ENCODE measurements at regions not wholly inside any gene's neighbourhood (a gene's known extent, or its start where the extent isn't known, plus 50 kb on each side); places are given as distances from the start of the nearest gene placed in this dataset.

DNA sequence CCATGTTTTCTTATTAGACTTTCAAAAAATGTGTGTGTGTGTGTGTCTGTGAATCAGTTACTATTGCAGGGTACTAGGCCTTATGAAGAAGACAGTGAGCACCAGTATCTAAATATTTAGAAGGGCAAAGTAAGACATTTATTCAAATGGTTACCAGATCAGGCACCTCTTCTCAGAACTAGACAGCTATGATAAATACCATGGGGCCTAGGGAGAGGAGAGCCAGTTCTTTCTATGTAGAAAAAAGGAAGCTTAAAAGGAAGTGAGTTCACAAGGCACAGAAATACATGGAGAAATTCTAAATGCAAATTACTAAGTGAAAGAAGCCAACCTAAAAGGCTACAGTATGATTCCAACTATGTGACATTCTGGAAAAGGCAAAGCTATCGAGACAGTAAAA, 261.3 kb downstream of the SOX11 start:
- TF ChIP-seq, protein P1, sequence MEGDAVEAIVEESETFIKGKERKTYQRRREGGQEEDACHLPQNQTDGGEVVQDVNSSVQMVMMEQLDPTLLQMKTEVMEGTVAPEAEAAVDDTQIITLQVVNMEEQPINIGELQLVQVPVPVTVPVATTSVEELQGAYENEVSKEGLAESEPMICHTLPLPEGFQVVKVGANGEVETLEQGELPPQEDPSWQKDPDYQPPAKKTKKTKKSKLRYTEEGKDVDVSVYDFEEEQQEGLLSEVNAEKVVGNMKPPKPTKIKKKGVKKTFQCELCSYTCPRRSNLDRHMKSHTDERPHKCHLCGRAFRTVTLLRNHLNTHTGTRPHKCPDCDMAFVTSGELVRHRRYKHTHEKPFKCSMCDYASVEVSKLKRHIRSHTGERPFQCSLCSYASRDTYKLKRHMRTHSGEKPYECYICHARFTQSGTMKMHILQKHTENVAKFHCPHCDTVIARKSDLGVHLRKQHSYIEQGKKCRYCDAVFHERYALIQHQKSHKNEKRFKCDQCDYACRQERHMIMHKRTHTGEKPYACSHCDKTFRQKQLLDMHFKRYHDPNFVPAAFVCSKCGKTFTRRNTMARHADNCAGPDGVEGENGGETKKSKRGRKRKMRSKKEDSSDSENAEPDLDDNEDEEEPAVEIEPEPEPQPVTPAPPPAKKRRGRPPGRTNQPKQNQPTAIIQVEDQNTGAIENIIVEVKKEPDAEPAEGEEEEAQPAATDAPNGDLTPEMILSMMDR (conservative IDR thresholded peaks at IDR 0.05; ENCODE audit: control insufficient read depth, insufficient read depth, low read depth, low read length), result no peak
- H3K4me3 ChIP-seq (ENCODE audit: control insufficient read depth, low read depth, low read length), result no peak overlapping the region
- DNase-seq (ENCODE audit: low read depth), result no peak

DNA sequence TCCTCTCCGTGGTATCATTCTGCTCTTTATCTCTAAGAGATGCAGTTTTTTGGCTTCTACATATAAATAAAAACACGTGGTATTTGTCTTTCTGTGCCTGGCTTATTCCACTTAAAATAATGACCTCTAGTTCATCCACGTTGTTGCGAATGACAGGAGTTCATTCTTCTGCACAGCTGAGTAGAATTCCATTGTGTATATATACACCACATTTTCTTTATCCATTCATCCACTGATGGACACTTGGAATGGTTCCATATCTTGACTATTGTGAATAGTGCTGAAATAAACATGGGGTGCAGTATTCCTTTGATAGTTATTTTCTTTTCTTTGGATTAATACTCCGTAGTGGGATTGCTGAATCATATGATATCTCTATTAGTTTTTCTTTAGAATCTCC, 262.3 kb downstream of the SOX11 start:
- no peak overlapping the region for H3K4me3 ChIP-seq (ENCODE audit: control insufficient read depth, low read depth, low read length)
- TF ChIP-seq, protein P1 (conservative IDR thresholded peaks at IDR 0.05; ENCODE audit: control insufficient read depth, insufficient read depth, low read depth, low read length), result no peak
- DNase-seq (ENCODE audit: low read depth), result no peak

GRCh38 chr2:5955921-5956320, 263.7 kb downstream of the SOX11 start:
- TF ChIP-seq, protein P1 (conservative IDR thresholded peaks at IDR 0.05; ENCODE audit: control insufficient read depth, insufficient read depth, low read depth, low read length), result no peak
- no peak for DNase-seq (ENCODE audit: low read depth)

GRCh38 chr2:5959836-5960820, 267.9 kb downstream of the SOX11 start:
- no peak for DNase-seq (ENCODE audit: low read depth)
- H3K4me3 ChIP-seq (ENCODE audit: control insufficient read depth, low read depth, low read length), result no peak overlapping the region
- TF ChIP-seq, protein P1 (conservative IDR thresholded peaks at IDR 0.05; ENCODE audit: control insufficient read depth, insufficient read depth, low read depth, low read length), result no peak

More at GRCh38 chr2:5955921-5956320, 263.7 kb downstream of the SOX11 start:
- no peak overlapping the region for H3K4me3 ChIP-seq (ENCODE audit: control insufficient read depth, low read depth, low read length)

GRCh38 chr2:5967506-5967905, 275.3 kb downstream of the SOX11 start:
- TF ChIP-seq, protein P1 (conservative IDR thresholded peaks at IDR 0.05; ENCODE audit: control insufficient read depth, insufficient read depth, low read depth, low read length), result no peak
- no peak for DNase-seq (ENCODE audit: low read depth)
- no peak overlapping the region for H3K4me3 ChIP-seq (ENCODE audit: control insufficient read depth, low read depth, low read length)

DNA sequence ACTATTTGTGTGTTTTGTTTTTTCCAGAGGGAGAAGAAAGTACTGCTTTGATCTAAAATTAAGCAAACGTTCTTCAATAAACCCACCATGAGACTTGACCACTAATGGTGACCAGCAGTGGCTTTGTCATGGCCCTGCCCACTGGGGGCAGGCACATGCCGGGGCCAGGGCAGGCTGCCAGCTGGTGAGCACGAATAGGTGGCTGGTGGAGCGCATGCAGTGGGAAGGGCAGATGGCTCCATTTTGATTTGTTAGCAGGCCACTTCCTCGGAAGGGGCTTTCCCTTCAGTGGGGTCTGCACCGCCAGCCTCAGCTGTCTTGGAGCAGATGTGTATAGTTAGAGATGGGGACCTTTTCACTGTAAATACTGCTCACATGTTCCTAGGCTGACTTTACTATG, 277.1 kb downstream of the SOX11 start:
- DNase-seq (ENCODE audit: low read depth), result no peak
- TF ChIP-seq, protein P1 (conservative IDR thresholded peaks at IDR 0.05; ENCODE audit: control insufficient read depth, insufficient read depth, low read depth, low read length), result no peak
- H3K4me3 ChIP-seq (ENCODE audit: control insufficient read depth, low read depth, low read length), result no peak overlapping the region
